GM21737 (cell line): ENCODE measurements at regions not wholly inside any gene's neighbourhood (a gene's known extent, or its start where the extent isn't known, plus 50 kb on each side); places are given as distances from the start of the nearest gene placed in this dataset.
"Not testable (repeated sequence)": the region's sequence is repeated elsewhere in the genome, so short reads cannot be mapped to it uniquely, and the experiment has no call there.

Source experiments
- ATAC-seq: cut with Tn5 transposase; IDR thresholded peaks from one replicate; pipeline ENCODE4 v1.9.1; 2021; ENCODE audit warnings: mild to moderate bottlenecking, moderate library complexity; ENCODE audit not compliant: unreplicated experiment

DNA sequence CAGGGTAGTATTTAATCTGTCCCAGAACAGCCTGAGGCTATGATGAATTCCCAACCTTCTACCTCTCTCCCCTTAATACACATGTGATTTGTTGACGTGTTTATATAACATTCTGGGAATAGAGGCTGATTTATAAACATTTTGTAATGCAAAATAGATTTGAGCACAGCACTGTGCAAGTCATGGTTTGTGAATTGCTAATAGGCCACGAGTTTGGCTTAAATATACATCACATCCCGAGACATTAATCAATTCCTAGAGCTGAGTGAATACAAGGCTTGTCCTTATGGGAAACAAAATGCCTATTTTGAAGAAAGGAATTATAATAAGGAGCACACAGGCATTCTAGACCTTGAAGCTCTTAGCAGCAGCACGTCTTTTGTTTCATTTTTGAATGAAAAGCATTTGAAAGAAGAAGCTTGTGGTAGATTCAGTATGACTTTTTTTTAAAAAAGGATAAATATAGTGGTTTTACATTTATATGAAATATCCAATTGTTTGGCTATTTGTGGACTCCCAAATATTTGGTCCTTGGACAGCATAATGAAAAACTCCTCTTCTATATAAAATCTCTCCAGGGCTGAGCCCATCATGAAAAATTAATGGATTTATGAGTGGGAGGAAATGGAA, 116.4 kb downstream of the SLC17A6 start:
- ATAC-seq: no peak

DNA sequence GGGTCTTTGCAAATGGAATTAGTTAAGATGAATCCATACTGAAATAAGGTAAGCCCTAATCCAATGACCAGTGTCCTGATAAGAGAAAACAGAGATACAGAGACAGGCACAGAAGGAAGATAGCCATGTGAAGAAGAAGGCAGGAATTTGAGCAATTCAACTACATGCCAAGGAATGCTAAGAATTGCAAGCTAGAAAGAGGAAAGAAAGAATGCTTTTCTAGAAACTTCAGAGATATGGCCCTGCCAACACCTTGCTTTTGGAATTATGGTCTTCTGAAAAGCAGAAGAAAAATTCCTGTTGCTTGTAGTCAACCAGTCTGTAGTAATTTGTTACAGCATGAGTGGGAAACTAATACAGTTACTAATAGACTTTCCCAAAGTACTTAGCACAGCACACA, 111.3 kb downstream of the SLC17A6 start:
- no peak for ATAC-seq

DNA sequence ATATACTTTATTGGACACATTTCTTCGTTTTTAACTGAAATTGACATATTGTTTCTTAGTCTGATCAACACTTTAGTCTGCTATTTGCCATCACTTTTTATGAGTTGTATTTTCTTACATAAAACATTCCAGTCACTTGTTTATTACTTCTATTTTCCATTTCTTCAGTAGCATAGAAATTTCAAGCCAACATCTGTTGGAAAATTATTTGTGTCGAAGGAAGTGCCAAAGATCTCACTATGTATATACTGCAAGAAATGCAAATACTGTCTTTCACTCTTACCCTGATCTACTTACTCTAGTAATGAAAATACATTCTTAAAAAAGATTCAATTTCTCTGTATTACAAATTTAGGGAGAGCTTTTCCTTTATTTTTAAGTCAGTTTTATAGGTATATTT, 105.9 kb downstream of the SLC17A6 start:
- no peak for ATAC-seq

DNA sequence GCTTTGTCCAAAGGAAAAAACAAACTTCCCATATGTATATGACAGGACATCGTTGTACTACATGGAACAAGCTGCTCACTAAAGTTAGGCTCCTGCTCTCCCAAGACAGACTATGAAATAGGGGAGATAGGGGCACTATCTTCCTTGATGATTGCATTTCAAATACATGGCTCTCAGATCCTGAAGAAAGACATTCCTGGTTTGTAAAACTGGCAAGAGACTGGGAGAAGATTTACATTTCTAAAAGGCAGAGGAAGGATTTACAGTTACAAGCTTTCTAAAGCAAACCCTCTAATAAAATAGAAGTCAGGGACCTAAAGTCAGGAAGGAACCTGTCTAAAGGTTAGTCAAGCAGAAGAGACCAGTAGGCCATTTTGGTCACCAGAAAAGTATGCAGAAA, 103.7 kb downstream of the SLC17A6 start:
- no peak for ATAC-seq

DNA sequence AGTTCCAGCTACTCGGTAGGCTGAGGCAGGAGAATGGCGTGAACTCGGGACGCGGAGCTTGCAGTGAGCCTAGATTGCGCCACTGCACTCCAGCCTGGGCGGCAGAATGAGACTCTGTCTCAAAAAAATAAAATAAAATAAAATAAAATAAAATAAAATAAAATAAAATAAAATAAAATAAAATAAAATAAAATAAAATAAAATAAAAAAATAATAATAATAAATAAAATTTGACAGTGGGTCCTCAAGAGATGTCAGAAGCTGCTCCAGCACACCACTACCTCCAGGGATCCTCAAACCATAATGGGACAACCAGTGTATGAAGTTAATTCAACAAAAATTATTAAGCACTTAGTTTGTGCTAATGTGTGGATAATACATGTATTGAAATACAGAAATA, 97.4 kb downstream of the SLC17A6 start:
- ATAC-seq: not testable (repeated sequence)

DNA sequence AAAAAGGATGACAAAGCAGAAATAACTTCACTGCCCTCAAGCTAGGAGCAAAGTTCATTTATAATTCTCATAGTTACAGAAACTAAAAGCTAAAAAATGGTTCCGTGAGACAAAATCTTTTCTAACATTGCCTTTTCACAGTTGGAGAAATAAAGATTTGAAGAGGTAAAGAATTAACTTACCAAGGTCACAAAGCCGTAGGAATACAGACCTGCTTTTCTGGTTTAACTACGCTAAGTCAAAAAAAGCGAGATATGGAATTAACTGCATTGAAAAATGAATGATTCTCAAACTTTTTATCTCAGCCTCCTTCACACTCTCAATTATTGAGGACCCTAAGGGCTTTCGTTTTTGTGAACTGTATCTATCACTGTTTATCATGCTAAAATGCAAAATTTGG, 95.3 kb downstream of the SLC17A6 start:
- no peak for ATAC-seq

DNA sequence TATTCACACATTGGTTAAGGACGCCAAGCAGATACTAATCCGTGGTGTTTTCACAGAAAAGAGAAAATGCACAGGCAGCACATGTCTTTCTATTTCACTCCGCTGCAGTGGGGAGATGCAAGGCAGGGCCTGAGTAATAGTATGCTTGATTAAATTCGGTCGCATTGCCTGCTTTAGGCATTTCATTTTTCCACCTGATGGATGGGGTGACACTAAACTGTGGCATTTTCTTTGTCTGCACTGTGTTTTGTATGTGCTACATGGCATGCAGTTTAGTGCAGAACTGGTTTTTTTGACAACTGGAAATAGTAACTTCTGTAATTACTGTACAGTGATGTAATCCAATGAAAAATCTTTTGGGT, 94.9 kb downstream of the SLC17A6 start:
- no peak for ATAC-seq

DNA sequence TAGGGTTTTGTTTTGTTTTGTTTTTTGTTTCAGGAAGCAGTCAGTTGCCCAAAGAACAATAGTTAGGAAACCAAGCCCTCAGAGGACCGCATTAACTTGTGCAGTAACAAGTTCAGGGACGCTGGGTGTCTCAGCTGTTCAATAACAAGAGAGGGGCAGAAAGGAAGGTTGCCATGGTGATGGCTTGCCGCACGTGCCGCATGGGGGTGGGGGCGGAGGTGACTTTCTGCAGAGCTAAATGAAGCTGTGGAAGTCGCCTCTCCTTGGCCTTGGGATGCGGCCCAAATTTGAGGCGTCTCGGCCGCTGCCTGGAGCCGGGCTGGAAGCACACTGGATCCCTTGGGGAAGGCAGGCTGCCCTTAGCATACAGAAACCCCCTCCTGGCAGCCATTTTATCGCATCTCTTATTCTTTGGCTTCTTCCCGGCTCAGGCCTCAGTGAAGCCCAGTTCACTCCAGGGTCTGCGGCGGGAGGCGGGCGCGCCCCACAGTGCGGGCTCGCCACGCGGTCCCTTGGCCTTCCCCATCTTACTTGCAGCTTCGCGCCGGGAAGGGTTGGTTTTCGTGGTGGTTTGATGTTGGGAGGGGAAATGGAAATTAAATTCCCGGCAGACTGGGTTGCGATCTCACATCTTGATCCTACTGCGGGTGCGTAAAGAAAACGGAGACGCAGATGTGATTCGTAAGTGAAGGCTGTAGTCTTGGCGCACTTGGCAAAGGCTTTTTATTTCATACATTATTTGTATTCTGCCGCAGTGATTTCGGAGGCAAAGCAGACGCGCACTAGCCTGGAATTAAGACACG, 94.3 kb downstream of the SLC17A6 start:
- ATAC-seq: no peak

DNA sequence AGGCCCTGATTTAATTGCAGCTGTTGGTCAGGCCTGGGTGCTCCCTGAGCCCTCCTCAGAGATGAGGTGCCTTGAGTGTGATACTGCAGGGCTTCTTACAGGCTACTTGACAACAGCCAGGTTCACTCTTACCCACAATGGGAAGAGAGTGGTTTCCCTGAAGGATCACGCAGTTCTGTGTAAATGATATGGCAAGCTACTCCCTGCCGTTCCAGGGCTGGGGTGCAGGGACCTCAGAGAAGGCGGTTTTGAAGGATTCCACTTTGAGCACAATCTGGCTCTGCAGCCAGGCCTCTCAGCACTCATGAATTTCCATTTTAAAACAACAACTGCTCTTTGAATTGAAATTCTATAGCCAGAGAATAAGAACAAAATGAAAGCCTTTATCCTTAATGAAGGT, 92.9 kb downstream of the SLC17A6 start:
- ATAC-seq: no peak

DNA sequence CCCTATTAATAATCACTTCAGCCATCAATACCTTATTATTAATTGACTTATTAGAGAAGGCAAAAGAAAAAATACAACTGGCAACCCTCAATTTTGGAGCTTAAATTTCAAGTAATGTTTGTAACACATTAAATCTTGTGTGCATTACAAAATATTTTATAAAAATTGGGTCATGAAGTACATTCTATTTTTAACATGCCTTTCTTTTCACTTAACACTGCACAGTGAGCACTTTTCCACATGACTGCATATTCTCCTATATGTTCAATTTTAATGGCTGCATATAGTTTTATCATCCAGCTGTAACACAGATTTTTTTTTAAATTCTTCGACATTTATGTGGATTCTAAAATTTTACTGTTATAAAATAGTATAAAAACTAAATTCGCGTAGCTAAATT, 92.5 kb downstream of the SLC17A6 start:
- no peak for ATAC-seq

DNA sequence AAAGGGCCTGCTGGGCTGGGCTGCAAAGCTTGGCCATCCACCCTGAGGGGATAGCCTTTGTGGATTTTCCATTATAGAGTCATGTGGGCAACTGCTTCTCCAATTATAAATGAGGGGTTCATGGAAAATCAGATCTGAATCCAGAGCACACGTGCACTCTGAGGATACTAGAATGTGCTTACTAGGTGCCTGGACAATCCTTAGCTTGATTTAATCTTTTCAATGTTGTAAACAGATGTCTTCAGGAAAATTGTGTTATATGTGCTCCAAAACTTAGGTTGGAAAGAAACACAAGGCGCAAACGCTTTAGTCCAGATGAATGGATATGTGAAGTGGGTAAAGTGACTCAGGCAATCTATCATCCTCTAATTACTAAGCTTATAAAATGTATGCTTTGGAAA, 92.0 kb downstream of the SLC17A6 start:
- no peak for ATAC-seq
